Transverse colon (tissue), 4 donors: ENCODE measurements at regions not wholly inside any gene's neighbourhood (a gene's known extent, or its start where the extent isn't known, plus 50 kb on each side); places are given as distances from the start of the nearest gene placed in this dataset.
A peak's percentile ranks its signal among the peaks of the same experiment; 100 is the strongest.

ENCODE experiments used
- DNase-seq: peaks from one replicate; pipeline ENCODE4 v3.0.0-alpha.2; 2019
- H3K27ac ChIP-seq, 4 donors: fragments of 200-600 bp; sonication (generic); 2 replicates each; pipeline ENCODE4 v1.5.1; 2016 to 2018; ENCODE audit warnings: inconsistent platforms in 4 of 4
- H3K27me3 ChIP-seq: fragments of 200-600 bp; sonication (generic); 2 replicates; pipeline ENCODE4 v1.5.1; 2017; ENCODE audit warnings: inconsistent platforms
- H3K36me3 ChIP-seq, 4 donors: fragments of 200-600 bp; sonication (generic); 2 replicates each; pipeline ENCODE4 v1.5.1; 2017 to 2019; ENCODE audit warnings: inconsistent platforms in 4 of 4
- H3K4me1 ChIP-seq, 4 donors: fragments of 200-600 bp; sonication (generic); 2 replicates each; pipeline ENCODE4 v1.5.1; 2017 to 2020; ENCODE audit warnings: inconsistent platforms in 4 of 4
- H3K4me3 ChIP-seq, 4 donors: fragments of 200-600 bp; sonication (generic); 1 replicate in 1 of 4; 2 replicates in 3 of 4; pipeline versions ENCODE4 v1.5.1 to v1.6.1; 2017 to 2019; ENCODE audit warnings: inconsistent platforms in 4 of 4
- H3K9me3 ChIP-seq, 2 donors: fragments of 200-600 bp; sonication (generic); 2 replicates each; pipeline ENCODE4 v1.5.1; 2017 to 2019; ENCODE audit warnings: inconsistent platforms in 2 of 2
- CTCF ChIP-seq, 5 experiments: fragments of 200-600 bp in 3 of 5; fragments of 450-650 bp in 2 of 5; sonication (generic) in 3 of 5; IDR thresholded peaks; 1 replicate in 2 of 5; 2 replicates in 3 of 5; pipeline ENCODE4 v1.5.1; 2016 to 2017; ENCODE audit warnings: antibody characterized with exemption in 5 of 5, inconsistent platforms in 3 of 5, mild to moderate bottlenecking in 2 of 5, moderate library complexity in 1 of 5
- EP300 ChIP-seq: sonication (generic); formaldehyde crosslinking; IDR thresholded peaks from one replicate; pipeline ENCODE4 v1.6.1; 2017; ENCODE audit warnings: antibody characterized with exemption, low read depth
- POLR2A ChIP-seq: fragments of 450-650 bp; IDR thresholded peaks from one replicate; pipeline ENCODE4 v1.6.1; 2016; ENCODE audit warnings: antibody characterized with exemption, mild to moderate bottlenecking, moderate library complexity
- POLR2AphosphoS5 ChIP-seq, 3 donors: sonication (generic); formaldehyde crosslinking; IDR thresholded peaks; one replicate each; pipeline ENCODE4 v1.6.1; 2016; ENCODE audit warnings: antibody characterized with exemption in 3 of 3
- WGBS, 2 donors: methylation state at CpG; one replicate each; pipeline ENCODE4 v1.1.5; 2018; ENCODE audit warnings: low coverage in 1 of 2; 5-methylcytosine and 5-hydroxymethylcytosine counted together
- in situ Hi-C, 4 donors: fragments of 200-750 bp; cut with MboI; loops; one replicate each; pipeline versions ENCODE4 v1.15.0 to v1.15.1; 2017; ENCODE audit warnings: low sequenced_read_pairs in 3 of 4, low pct_ligation_motif_present in 1 of 4, low pct_unique_long_range_greater_than_20kb in 1 of 4
- intact Hi-C: fragments of 100-400 bp; cut with DNase I; formaldehyde crosslinking; loops from one replicate; pipeline ENCODE4 v1.15.1; 2023; ENCODE audit warnings: low total_unique reads

- 56 to 63% methylated on average over 4 to 5 of the region's 5 CpGs for WGBS, 2 donors
- peak; percentile 37 for DNase-seq
- in situ Hi-C loops = no loop called here
- H3K27ac ChIP-seq = peak overlapping the region; percentile 7 to 78 (median 72)
- H3K4me3 ChIP-seq = no peak overlapping the region
- no peaks in the 10 kb centered on the region for H3K9me3 ChIP-seq
- TF ChIP-seq CTCF (IDR thresholded peaks at IDR 0.05) = no peak
- TF ChIP-seq POLR2A = no peak
- TF ChIP-seq POLR2AphosphoS5 (IDR thresholded peaks at IDR 0.05) = no peak
- TF ChIP-seq EP300 = no peak
- H3K36me3 ChIP-seq = no peaks in the 10 kb centered on the region
- H3K4me1 ChIP-seq = peaks cover 28 to 85% (median 53%) of the 10 kb centered on the region in 4 donors
- H3K27me3 ChIP-seq = no peaks in the 10 kb centered on the region
- intact Hi-C loops = no loop called here
Observed at GRCh38 chr6:144341831-144342527, 56.8 kb downstream of the UTRN start.

DNA sequence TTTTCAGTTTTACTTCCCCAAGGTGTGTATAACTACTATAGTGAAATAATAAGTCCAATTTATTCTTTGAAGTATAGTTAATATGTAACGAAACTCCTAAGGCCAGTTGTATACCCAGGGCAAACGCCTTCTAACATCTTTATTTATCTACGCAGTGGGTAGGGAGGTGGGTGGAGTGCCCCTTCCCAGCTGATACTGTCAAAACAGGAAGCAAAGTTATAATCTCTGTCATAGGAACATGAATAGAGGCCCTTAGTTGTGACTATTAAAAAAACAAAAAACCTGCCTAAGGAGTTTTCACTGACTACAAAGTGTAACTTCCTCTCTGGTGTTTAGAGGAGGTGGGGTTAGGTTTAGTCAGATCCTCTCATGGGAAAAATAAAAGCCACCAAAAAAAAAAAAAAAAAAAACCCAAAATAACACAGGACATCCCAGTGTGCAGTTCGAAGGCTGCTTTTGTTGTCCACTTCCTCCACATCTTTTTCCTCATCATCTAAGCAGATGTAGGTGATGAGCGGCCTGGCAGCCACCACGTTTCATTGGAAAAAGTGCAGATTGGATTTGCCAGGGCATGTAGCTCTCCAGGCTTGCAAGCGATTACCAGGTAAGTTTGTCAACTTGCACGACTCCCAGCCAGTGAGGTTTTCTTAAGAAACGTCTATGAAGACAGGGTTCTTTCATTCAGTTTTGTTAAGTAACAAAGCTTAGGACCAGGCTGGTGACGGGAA is 58.7 kb downstream of the UTRN start:
- in situ Hi-C loops (no loop called here), intact Hi-C loops (no loop called here)
- TF ChIP-seq CTCF (IDR thresholded peaks at IDR 0.05) = no peak
- TF ChIP-seq POLR2AphosphoS5 (IDR thresholded peaks at IDR 0.05) = peak in 1 of 3 donors; percentile 20
- DNase-seq = peak; percentile 64
- peaks cover 28 to 80% (median 55%) of the 10 kb centered on the region in 4 donors for H3K4me1 ChIP-seq
- peak overlapping the region in 1 of 4 donors; percentile 25 for H3K4me3 ChIP-seq
- no peaks in the 10 kb centered on the region for H3K36me3 ChIP-seq
- H3K27me3 ChIP-seq = no peaks in the 10 kb centered on the region
- H3K9me3 ChIP-seq = no peaks in the 10 kb centered on the region
- peak overlapping the region; percentile 69 to 81 (median 76) for H3K27ac ChIP-seq
- WGBS, 2 donors = 33 to 36% methylated on average over 10 of the region's 10 CpGs

- Histone ChIP-seq H3K4me3 (peak overlapping the region in 1 of 4 donors; percentile 25), H3K27me3 (no peaks in the 10 kb centered on the region), H3K4me1 (peaks cover 28 to 79% (median 55%) of the 10 kb centered on the region in 4 donors), H3K27ac (peak overlapping the region; percentile 69 to 81 (median 76)), H3K36me3 (no peaks in the 10 kb centered on the region), H3K9me3 (no peaks in the 10 kb centered on the region)
- in situ Hi-C loops (no loop called here), intact Hi-C loops (no loop called here)
- DNase-seq = no peak
- 76 to 78% methylated on average over 5 of the region's 5 CpGs for WGBS, 2 donors
- TF ChIP-seq EP300 = no peak
- no peak for TF ChIP-seq CTCF (IDR thresholded peaks at IDR 0.05)
- TF ChIP-seq POLR2AphosphoS5 (IDR thresholded peaks at IDR 0.05) = no peak
- no peak for TF ChIP-seq POLR2A
Observed at GRCh38 chr6:144344646-144345045, 59.5 kb downstream of the UTRN start.

DNA sequence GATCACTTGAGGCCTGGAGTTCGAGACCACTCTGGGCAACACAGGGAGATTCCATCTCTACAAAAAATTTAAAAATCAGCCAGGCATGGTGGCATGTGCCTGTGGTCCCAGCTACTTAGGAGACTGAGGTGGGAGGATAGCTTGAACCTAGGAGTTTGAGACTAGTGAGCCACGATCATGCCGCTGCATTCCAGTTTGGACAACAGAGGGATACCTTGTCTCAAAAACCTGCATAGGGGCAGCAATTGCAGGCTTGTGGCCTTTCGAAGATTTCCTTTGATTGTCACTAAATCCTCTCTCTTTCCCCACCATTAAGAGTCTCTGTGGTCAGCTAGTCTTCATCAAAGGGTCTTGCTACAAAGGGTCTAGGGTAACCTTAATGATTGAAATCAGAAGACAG is 60.3 kb downstream of the UTRN start:
- TF ChIP-seq EP300 (no peak), CTCF (IDR thresholded peaks at IDR 0.05) (no peak), POLR2AphosphoS5 (IDR thresholded peaks at IDR 0.05) (no peak), POLR2A (no peak)
- in situ Hi-C loops = no loop called here
- Histone ChIP-seq H3K36me3 (no peaks in the 10 kb centered on the region), H3K9me3 (no peaks in the 10 kb centered on the region), H3K27me3 (no peaks in the 10 kb centered on the region), H3K27ac (no peak overlapping the region), H3K4me1 (peaks cover 26 to 75% (median 47%) of the 10 kb centered on the region in 4 donors), H3K4me3 (peak overlapping the region in 1 of 4 donors; percentile 25)
- intact Hi-C loops = no loop called here
- DNase-seq = no peak
- 95 to 100% methylated on average over 1 to 4 of the region's 4 CpGs for WGBS, 2 donors
